ENCODE measurements at regions not wholly inside any gene's neighbourhood (a gene's known extent, or its start where the extent isn't known, plus 50 kb on each side); places are given as distances from the start of the nearest gene placed in this dataset.

- H3K4me2 ChIP-seq (ENCODE audit: low read depth, low read length): no peak overlapping the region
- intact Hi-C loops (cut with micrococcal nuclease; ENCODE audit: unreplicated experiment) (no loop called here), in situ Hi-C loops (cut with HindIII; ENCODE audit: extremely low pct_ligation_motif_present, low pct_unique_long_range_greater_than_20kb) (no loop called here)
- no peak overlapping the region for H3K27ac ChIP-seq (ENCODE audit: extremely low read length, insufficient read depth, low read length)
- BruUV-seq (replicated peaks): no TSS peak
- H3K79me2 ChIP-seq (ENCODE audit: insufficient read depth, low read length): no peaks in the 10 kb centered on the region
- no peaks in the 10 kb centered on the region for H3K36me3 ChIP-seq (replicated peaks in 1 of 2; ENCODE audit: control insufficient read depth in 1 of 2, insufficient read depth in 2 of 2, low read length in 2 of 2)
- no peak overlapping the region for H3K4me3 ChIP-seq (replicated peaks in 1 of 3; ENCODE audit: insufficient read depth in 1 of 3, low read depth in 2 of 3, low read length in 3 of 3)
- CTCF ChIA-PET (ENCODE audit: low intra/inter-chr PET ratio, low total read pairs): no interaction called here
- POLR2A ChIA-PET: no interaction called here
- H4K20me1 ChIP-seq (ENCODE audit: insufficient read depth, low read length): no peaks in the 10 kb centered on the region
- no peak for TF ChIP-seq AGO2 (optimal IDR thresholded peaks at IDR 0.05; ENCODE audit: low read depth, low read length)
- TF ChIP-seq CREB1 (IDR thresholded peaks at IDR 0.05): no peak
- TF ChIP-seq CREB1 (CRISPR knock-in tag; IDR thresholded peaks at IDR 0.05): no peak
- TF ChIP-seq THRA (CRISPR knock-in tag; IDR thresholded peaks at IDR 0.05; ENCODE audit: borderline replicate concordance): no peak
- TF ChIP-seq REST (IDR thresholded peaks at IDR 0.05; ENCODE audit: borderline replicate concordance in 1 of 2, low read depth in 1 of 2, low read length in 2 of 2): no peak
- no peak for TF ChIP-seq KLF16 (CRISPR knock-in tag; IDR thresholded peaks at IDR 0.05)
- no peak for TF ChIP-seq ZNF484 (CRISPR knock-in tag; IDR thresholded peaks at IDR 0.05; ENCODE audit: borderline replicate concordance, low read depth)
- no peak for TF ChIP-seq ZFP82 (CRISPR knock-in tag; IDR thresholded peaks at IDR 0.05; ENCODE audit: borderline replicate concordance)
- no peak for TF ChIP-seq ZNF598 (CRISPR knock-in tag; IDR thresholded peaks at IDR 0.05; ENCODE audit: borderline replicate concordance)
- TF ChIP-seq XRCC5 (optimal IDR thresholded peaks at IDR 0.05; ENCODE audit: low read length): no peak
- TF ChIP-seq TBP (CRISPR knock-in tag; IDR thresholded peaks at IDR 0.05): no peak
- no peak overlapping the region for H2AFZ ChIP-seq (ENCODE audit: low read length)
- DNase-seq (ENCODE audit: low spot score) (no peak), FAIRE-seq (no peak), ATAC-seq (no peak)
- H3K27me3 ChIP-seq (ENCODE audit: control insufficient read depth in 1 of 2, insufficient read depth in 2 of 2, low read length in 2 of 2): no peaks in the 10 kb centered on the region
- WGBS (ENCODE audit: low lambda C conversion rate): 6% methylated on average over 2 of the region's 2 CpGs
- H3K9ac ChIP-seq (ENCODE audit: insufficient read depth, low read depth, low read length): no peak overlapping the region
- no peaks in the 10 kb centered on the region for H3K4me1 ChIP-seq (ENCODE audit: insufficient read depth, low read length)
- H3K9me3 ChIP-seq (ENCODE audit: low read length): peaks cover 88% of the 10 kb centered on the region
These were observed 839.4 kb upstream of the LCORL start for GRCh38 chr4:18860836-18861530.

Measured in HepG2 (cell line).